ENCODE measurements at regions not wholly inside any gene's neighbourhood (a gene's known extent, or its start where the extent isn't known, plus 50 kb on each side); places are given as distances from the start of the nearest gene placed in this dataset.
"Not testable (repeated sequence)": the region's sequence is repeated elsewhere in the genome, so short reads cannot be mapped to it uniquely, and the experiment has no call there.

DNA sequence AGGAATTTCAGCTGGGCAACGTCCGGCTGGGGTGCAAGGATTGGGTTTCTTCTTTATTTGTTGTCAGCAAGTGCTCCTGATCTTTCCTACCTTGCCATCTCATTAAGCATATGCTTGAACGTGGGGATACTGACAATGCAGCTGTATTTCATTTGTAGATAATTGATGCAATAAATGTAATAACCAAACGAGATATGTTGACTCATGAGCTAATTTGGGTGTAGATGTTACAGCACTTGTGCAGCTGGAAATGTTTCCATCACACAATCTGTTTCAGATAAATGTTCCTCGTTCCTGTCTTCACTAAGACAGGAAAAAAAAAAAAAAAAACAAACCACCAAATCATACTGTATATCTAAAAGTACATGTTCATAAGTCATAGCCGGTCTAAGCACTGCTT, 123.8 kb downstream of the DMRT2 start:
- H3K27me3 Mint-ChIP-seq (ENCODE audit: low read depth) = no peaks in the 10 kb centered on the region

DNA sequence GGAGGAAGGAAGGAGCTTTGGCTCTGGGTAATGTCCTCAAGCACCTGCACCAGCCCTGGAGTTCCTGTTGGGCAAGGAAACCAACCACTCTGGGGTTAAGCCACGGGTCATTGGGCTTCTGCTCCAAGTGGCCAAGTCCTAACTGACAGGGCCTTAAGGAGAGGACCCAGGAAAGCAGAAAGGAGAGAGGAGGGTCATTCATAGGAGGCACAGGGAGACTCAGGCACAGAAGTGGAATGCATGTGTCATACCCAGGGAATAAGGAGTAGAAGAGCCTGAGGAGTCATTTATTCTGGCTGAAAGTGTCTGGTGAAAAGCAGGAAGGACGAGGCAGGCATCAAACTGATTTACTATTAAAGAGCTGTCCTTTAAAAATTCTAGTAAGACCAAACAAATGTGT, 129.2 kb downstream of the DMRT2 start:
- H3K4me3 Mint-ChIP-seq = no peak overlapping the region
- H3K9me3 Mint-ChIP-seq = peaks cover 26% of the 10 kb centered on the region
- TF ChIP-seq, protein P1, sequence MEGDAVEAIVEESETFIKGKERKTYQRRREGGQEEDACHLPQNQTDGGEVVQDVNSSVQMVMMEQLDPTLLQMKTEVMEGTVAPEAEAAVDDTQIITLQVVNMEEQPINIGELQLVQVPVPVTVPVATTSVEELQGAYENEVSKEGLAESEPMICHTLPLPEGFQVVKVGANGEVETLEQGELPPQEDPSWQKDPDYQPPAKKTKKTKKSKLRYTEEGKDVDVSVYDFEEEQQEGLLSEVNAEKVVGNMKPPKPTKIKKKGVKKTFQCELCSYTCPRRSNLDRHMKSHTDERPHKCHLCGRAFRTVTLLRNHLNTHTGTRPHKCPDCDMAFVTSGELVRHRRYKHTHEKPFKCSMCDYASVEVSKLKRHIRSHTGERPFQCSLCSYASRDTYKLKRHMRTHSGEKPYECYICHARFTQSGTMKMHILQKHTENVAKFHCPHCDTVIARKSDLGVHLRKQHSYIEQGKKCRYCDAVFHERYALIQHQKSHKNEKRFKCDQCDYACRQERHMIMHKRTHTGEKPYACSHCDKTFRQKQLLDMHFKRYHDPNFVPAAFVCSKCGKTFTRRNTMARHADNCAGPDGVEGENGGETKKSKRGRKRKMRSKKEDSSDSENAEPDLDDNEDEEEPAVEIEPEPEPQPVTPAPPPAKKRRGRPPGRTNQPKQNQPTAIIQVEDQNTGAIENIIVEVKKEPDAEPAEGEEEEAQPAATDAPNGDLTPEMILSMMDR (IDR thresholded peaks at IDR 0.05; ENCODE audit: unreplicated experiment) = no peak
- no peak overlapping the region for H3K27ac Mint-ChIP-seq
- peaks cover 3% of the 10 kb centered on the region for H3K27me3 Mint-ChIP-seq (ENCODE audit: low read depth)
- no peaks in the 10 kb centered on the region for H3K36me3 Mint-ChIP-seq
- DNase-seq (ENCODE audit: low spot score in 2 of 2, unreplicated experiment in 2 of 2) = no peak
- no peaks in the 10 kb centered on the region for H3K4me1 Mint-ChIP-seq

More for the DNA sequence above, 123.8 kb downstream of the DMRT2 start:
- Mint-ChIP-seq H3K36me3 (no peaks in the 10 kb centered on the region), H3K27ac (no peak overlapping the region), H3K4me1 (peaks cover 14% of the 10 kb centered on the region), H3K4me3 (no peak overlapping the region), H3K9me3 (peaks cover 15% of the 10 kb centered on the region)
- DNase-seq (ENCODE audit: low spot score in 2 of 2, unreplicated experiment in 2 of 2) = no peak
- TF ChIP-seq, protein P1 (IDR thresholded peaks at IDR 0.05; ENCODE audit: unreplicated experiment) = no peak

DNA sequence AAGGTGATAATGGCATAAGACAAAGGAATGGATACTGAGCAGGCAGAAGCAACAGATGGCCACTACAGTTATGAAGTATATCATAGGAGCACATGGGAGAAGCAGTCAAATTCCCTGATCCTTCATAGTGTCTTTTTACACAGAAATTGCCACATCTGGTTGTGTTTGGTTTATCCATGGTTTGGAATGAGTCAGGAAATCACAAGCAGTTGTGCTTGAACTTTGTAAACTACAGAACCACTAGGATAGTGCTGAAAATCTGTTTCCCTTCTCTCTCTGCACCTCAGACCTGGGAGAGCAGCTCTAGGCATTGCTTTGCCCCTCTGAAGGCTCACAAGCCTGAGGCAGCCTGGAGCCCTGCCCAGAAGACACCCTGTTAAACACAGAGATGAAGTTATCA, 134.0 kb downstream of the DMRT2 start:
- Mint-ChIP-seq H3K27me3 (ENCODE audit: low read depth) (peaks cover 3% of the 10 kb centered on the region), H3K4me3 (no peak overlapping the region), H3K9me3 (peaks cover 44% of the 10 kb centered on the region), H3K4me1 (no peaks in the 10 kb centered on the region), H3K36me3 (peaks cover 4% of the 10 kb centered on the region), H3K27ac (no peak overlapping the region)
- DNase-seq (ENCODE audit: low spot score in 2 of 2, unreplicated experiment in 2 of 2) = no peak
- TF ChIP-seq, protein P1 (IDR thresholded peaks at IDR 0.05; ENCODE audit: unreplicated experiment) = no peak

DNA sequence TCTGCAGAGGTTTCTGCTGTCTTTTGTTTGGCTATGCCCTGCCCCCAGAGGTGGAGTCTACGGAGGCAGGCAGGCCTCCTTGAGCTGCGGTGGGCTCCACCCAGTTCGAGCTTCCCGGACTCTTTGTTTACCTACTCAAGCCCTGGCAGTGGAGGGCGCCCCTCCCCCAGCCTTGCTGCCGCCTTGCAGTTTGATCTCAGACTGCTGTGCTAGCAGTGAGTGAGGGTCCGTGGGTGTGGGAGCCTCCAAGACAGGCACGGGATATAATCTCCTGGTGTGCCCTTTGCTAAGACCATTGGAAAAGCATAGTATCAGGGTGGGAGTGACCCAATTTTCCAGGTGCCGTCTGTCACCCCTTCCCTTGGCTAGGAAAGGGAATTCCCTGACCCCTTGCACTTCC, 137.0 kb downstream of the DMRT2 start:
- H3K27me3 Mint-ChIP-seq (ENCODE audit: low read depth); H3K36me3 Mint-ChIP-seq; H3K4me3 Mint-ChIP-seq; H3K4me1 Mint-ChIP-seq; H3K27ac Mint-ChIP-seq; DNase-seq (ENCODE audit: low spot score in 2 of 2, unreplicated experiment in 2 of 2): not testable (repeated sequence)
- peaks cover 40% of the 10 kb centered on the region for H3K9me3 Mint-ChIP-seq

DNA sequence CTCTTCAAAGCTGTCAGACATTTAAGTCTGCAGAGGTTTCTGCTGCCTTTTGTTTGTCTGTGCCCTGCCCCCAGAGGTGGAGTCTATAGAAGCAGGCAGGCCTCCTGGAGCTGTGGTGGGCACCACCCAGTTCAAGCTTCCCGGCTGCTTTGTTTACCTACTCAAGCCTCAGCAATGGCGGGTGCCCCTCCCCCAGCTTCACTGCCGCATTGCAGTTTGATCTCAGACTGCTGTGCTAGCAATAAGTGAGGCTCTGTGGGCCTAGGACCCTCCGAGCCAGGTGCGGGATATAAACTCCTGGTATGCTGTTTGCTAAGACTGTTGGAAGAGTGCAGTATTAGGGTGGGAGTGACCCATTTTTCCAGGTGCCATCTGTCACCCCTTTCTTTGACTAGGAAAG, 145.5 kb downstream of the DMRT2 start:
- not testable (repeated sequence) for H3K27me3 Mint-ChIP-seq (ENCODE audit: low read depth); H3K4me3 Mint-ChIP-seq; H3K4me1 Mint-ChIP-seq; DNase-seq (ENCODE audit: low spot score in 2 of 2, unreplicated experiment in 2 of 2); H3K36me3 Mint-ChIP-seq; H3K27ac Mint-ChIP-seq
- peaks cover 25% of the 10 kb centered on the region for H3K9me3 Mint-ChIP-seq

DNA sequence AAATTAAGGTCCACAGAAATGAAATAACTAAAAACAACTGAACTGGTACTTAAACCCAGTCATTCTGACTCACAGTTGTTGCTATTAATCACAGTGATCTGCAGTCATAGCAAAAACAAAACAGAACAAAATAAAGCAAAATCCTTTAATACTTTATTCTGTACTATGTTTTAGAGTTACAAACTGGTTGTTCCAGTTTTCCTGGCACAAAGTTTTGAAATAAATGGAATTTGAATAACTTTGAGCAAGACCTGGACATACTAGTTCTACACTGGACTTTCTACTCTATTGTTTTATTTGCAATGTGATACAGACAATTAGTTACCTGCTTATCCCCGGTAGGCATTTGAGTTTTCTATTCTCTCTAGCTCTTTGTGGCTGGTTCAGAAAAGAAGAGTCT, 147.9 kb downstream of the DMRT2 start:
- DNase-seq (ENCODE audit: low spot score in 2 of 2, unreplicated experiment in 2 of 2) = no peak
- Mint-ChIP-seq H3K9me3 (peaks cover 17% of the 10 kb centered on the region), H3K4me1 (peaks cover 10% of the 10 kb centered on the region), H3K4me3 (no peak overlapping the region), H3K36me3 (no peaks in the 10 kb centered on the region), H3K27ac (peak overlapping the region; percentile 53), H3K27me3 (ENCODE audit: low read depth) (peaks cover 3% of the 10 kb centered on the region)
- TF ChIP-seq, protein P1 (IDR thresholded peaks at IDR 0.05; ENCODE audit: unreplicated experiment) = no peak

DNA sequence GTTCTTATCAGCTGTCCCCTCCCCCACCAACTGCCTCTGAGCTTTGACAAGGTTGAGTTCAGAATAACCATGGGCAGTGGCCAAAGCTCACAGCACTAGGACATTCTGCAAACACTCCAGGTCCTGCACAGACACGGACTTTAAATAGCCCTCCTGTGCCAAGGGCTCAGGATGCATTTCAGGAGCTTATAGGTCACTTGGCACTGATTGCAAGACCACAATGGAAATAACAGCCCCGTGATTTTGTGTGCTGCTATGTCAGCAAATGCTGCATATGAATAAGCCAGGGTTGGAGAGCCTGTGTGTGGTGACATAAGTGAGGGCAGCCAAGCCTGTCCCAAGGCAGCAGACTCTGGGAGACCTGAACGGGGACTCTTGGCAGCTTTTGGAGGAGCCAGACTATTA, 150.7 kb downstream of the DMRT2 start:
- DNase-seq (ENCODE audit: low spot score in 2 of 2, unreplicated experiment in 2 of 2) = no peak
- no peaks in the 10 kb centered on the region for H3K36me3 Mint-ChIP-seq
- H3K9me3 Mint-ChIP-seq = peaks cover 7% of the 10 kb centered on the region
- peaks cover 10% of the 10 kb centered on the region for H3K4me1 Mint-ChIP-seq
- TF ChIP-seq, protein P1 (IDR thresholded peaks at IDR 0.05; ENCODE audit: unreplicated experiment) = no peak
- no peak overlapping the region for H3K27ac Mint-ChIP-seq
- peaks cover 3% of the 10 kb centered on the region for H3K27me3 Mint-ChIP-seq (ENCODE audit: low read depth)
- no peak overlapping the region for H3K4me3 Mint-ChIP-seq

All from mesothelial cell of epicardium (in vitro differentiated cells).